ENCODE measurements at regions not wholly inside any gene's neighbourhood (a gene's known extent, or its start where the extent isn't known, plus 50 kb on each side); places are given as distances from the start of the nearest gene placed in this dataset.

DNA sequence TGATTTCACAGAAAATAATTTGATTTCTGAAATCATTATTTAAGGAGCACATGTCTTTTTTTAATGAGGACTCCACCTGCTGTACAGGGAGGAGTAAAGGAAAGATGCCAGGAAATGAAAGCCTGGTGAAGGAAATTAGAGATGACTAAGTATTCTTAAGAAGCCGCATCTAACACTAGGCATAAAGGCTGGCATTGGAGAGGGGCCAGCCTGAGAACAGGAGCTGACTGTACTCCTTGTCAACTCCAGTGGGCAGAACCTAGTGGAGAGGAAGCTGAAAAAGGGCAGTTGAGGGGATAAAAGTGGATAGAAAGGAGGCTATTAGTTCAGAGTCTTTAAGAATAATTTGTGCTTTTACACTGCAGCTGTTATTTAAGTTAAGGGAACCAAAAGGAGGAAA is 393.0 kb downstream of the PPP1R2C start:
- TF ChIP-seq CTCF (IDR thresholded peaks at IDR 0.05; ENCODE audit: borderline replicate concordance, extremely low read depth, low read length, poor library complexity, severe bottlenecking) (no peak), EZH2 (IDR thresholded peaks at IDR 0.05; ENCODE audit: borderline replicate concordance, low read depth, low read length, severe bottlenecking) (no peak)
